ENCODE measurements at regions not wholly inside any gene's neighbourhood (a gene's known extent, or its start where the extent isn't known, plus 50 kb on each side); places are given as distances from the start of the nearest gene placed in this dataset.

DNA sequence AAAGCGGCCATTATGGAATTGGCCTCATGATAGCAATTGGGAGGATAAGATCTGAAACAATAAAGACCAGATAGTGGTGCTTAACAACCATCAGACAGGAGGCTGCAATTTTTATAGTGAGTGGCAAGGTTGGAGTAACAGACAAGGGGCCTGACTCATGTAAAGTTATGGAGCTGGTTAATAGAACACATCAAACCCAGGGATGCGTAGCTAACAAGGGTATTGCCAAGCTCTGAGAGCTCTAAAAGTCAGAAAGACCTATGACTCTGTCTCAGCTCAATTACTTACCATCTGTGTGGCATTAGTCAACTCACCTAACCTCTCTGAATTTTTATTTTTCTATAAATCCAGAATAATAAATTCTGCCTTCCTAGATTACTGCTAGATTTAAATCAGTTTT lies 1731.5 kb upstream of the FLRT2 start:
- H3K27me3 ChIP-seq, result no peaks in the 10 kb centered on the region
- H3K9me3 ChIP-seq (replicated peaks), result no peaks in the 10 kb centered on the region
- H3K4me3 ChIP-seq, result no peak overlapping the region
- peak overlapping the region; percentile 61 for H3K27ac ChIP-seq
- no peak for DNase-seq
- H3K36me3 ChIP-seq, result no peaks in the 10 kb centered on the region
- H3K4me1 ChIP-seq, result peaks cover 17% of the 10 kb centered on the region

DNA sequence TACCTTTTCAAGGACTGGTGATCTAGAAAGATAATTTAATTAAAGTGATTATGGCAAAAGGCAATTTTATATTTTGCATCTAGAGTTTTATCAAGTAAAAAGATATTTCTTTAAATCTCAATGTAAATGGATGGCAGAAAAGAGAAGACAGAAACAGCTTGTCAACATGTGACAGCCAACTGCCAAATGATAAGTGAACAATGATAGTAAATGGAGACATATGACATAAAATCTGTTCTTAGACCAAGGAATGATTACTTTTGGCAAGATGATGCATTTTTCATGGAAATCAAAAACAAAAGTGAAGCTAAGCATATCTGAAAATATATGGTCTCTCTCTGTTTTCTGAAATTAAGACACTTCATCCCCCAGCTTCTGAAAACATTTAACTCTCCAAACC lies 1730.7 kb upstream of the FLRT2 start:
- H3K4me1 ChIP-seq, result peaks cover 17% of the 10 kb centered on the region
- H3K27ac ChIP-seq, result no peak overlapping the region
- no peaks in the 10 kb centered on the region for H3K27me3 ChIP-seq
- no peak for DNase-seq
- no peaks in the 10 kb centered on the region for H3K36me3 ChIP-seq
- H3K4me3 ChIP-seq, result no peak overlapping the region
- no peaks in the 10 kb centered on the region for H3K9me3 ChIP-seq (replicated peaks)

DNA sequence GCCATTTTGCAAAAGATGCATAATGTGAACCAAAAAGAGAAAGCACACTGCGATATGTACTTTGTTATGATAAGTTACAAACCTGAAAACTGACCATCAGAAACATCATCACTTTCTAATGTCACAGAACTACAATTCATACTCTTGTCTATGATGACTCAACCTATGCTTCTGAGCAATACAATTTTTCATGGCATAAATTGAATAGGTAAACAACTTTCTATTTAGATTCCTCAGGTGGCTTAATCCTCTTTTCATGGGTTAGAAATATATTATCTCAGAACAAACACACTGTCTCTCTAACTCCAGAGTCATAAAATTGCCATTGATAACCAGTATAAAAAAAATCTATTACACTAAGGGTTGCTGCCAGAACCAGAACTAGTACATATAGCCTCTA lies 1715.0 kb upstream of the FLRT2 start:
- peaks cover 12% of the 10 kb centered on the region for H3K4me1 ChIP-seq
- no peaks in the 10 kb centered on the region for H3K27me3 ChIP-seq
- no peak overlapping the region for H3K4me3 ChIP-seq
- DNase-seq, result no peak
- no peak overlapping the region for H3K27ac ChIP-seq
- no peaks in the 10 kb centered on the region for H3K36me3 ChIP-seq
- no peaks in the 10 kb centered on the region for H3K9me3 ChIP-seq (replicated peaks)

DNA sequence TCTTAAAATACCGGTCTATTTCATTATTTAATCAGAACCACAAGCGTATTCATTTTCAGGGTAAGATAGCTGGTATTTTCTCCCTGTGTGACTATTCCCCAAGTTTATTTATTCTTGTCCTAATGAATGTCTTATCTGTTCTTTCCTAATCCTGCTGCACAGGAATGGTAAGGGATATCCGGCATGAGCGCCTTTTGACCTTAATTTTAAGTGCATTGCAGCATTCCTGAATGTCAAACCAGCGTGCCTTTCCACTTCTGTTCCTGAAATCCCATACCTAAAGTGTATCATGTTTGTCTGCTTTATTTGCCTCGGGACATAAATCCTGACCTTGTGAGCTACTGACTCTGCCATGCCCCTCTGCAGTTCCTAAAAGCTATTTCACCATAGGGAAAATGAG lies 1713.2 kb upstream of the FLRT2 start:
- Histone ChIP-seq H3K36me3 (no peaks in the 10 kb centered on the region), H3K4me1 (peaks cover 12% of the 10 kb centered on the region), H3K27me3 (no peaks in the 10 kb centered on the region), H3K27ac (peak overlapping the region; percentile 46), H3K4me3 (peak overlapping the region; percentile 25), H3K9me3 (replicated peaks) (no peaks in the 10 kb centered on the region)
- DNase-seq, result peak; percentile 81 to 91

DNA sequence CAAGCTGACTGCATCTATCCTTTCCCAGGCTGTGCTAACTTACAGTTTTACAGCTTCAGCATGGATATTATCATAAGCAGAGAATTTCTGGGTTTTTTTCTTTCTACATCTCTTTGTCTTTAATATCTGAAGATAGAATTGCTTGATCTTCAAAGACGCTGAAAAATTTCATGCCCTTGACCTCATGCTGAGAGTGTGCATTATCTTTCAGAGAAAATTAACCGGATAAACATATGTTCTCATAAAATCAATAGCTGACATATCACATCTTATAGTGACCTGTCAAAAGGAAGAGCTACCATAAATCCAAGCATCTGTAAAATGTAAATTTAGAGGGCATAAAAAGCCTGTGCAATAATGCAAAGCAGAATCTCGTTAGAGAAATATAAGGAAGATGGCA lies 1704.1 kb upstream of the FLRT2 start:
- Histone ChIP-seq H3K9me3 (replicated peaks) (no peaks in the 10 kb centered on the region), H3K4me3 (no peak overlapping the region), H3K4me1 (peaks cover 28% of the 10 kb centered on the region), H3K27me3 (no peaks in the 10 kb centered on the region), H3K36me3 (no peaks in the 10 kb centered on the region), H3K27ac (peak overlapping the region; percentile 57)
- no peak for DNase-seq

DNA sequence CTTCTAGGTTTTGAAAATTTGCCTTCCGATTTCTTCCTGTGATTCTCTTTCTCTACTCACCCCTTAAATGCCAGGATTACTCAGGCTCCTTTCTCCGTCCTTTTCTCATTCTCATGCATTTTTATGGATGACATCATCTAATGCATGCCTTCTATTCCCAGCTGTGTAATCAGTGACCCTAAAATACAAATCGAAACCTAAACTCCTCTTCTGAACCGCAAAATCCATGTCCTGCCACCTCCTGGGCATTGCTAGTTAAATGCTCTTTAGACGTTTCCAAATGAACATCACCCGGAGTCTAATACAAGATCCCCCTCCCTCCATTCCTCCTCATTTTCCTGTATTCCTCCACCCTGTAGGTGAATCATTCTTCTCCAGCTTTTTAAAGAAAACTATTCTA lies 1703.1 kb upstream of the FLRT2 start:
- no peaks in the 10 kb centered on the region for H3K9me3 ChIP-seq (replicated peaks)
- DNase-seq, result peak; percentile 31 to 74
- H3K27ac ChIP-seq, result peak overlapping the region; percentile 57
- H3K4me3 ChIP-seq, result peak overlapping the region; percentile 31
- no peaks in the 10 kb centered on the region for H3K27me3 ChIP-seq
- no peaks in the 10 kb centered on the region for H3K36me3 ChIP-seq
- peaks cover 28% of the 10 kb centered on the region for H3K4me1 ChIP-seq

DNA sequence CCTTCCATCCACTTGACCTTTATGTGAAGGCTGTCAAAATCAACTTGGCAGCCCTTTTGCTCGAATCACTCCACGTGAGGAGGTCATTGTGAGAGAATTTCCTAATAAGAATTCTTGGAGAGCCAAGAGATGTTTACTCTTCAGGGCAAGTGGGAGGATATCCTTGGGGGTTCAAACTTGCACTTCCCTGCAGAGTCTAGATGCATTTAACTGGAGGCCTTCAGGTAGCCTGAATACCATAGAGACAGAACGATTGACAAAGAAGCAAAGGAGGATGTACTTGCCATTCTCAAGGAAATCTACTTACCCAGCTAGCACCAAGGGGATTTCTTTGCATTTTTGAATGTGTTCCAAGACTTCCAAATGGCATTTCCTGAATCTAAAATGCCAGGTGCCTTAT lies 1702.6 kb upstream of the FLRT2 start:
- peak; percentile 2 to 27 for DNase-seq
- peak overlapping the region; percentile 57 for H3K27ac ChIP-seq
- H3K36me3 ChIP-seq, result no peaks in the 10 kb centered on the region
- H3K4me3 ChIP-seq, result peak overlapping the region; percentile 31
- no peaks in the 10 kb centered on the region for H3K27me3 ChIP-seq
- no peaks in the 10 kb centered on the region for H3K9me3 ChIP-seq (replicated peaks)
- peaks cover 28% of the 10 kb centered on the region for H3K4me1 ChIP-seq

DNA sequence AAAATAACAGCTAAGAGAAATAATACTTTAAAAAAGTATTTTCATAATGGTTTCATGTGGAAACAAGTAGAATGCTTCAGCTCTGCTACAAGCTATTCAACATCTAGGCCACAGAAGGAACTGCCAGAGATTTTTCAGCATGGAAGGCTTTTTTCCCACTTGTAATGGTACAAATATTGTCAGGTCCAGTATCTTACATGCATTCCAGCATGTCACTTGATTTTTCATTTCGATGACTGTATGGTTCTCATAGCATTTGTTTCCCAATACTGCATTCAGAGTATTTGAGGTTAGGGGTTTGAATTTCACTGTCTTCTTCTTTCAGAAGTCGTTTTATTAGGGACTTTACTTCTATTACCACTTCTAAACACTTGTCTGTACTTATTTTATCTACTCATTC lies 1701.5 kb upstream of the FLRT2 start:
- H3K27me3 ChIP-seq, result no peaks in the 10 kb centered on the region
- no peaks in the 10 kb centered on the region for H3K9me3 ChIP-seq (replicated peaks)
- H3K4me3 ChIP-seq, result no peak overlapping the region
- H3K4me1 ChIP-seq, result peaks cover 25% of the 10 kb centered on the region
- no peak for DNase-seq
- no peaks in the 10 kb centered on the region for H3K36me3 ChIP-seq
- H3K27ac ChIP-seq, result no peak overlapping the region; the same call in 1 of the 2 replicates

DNA sequence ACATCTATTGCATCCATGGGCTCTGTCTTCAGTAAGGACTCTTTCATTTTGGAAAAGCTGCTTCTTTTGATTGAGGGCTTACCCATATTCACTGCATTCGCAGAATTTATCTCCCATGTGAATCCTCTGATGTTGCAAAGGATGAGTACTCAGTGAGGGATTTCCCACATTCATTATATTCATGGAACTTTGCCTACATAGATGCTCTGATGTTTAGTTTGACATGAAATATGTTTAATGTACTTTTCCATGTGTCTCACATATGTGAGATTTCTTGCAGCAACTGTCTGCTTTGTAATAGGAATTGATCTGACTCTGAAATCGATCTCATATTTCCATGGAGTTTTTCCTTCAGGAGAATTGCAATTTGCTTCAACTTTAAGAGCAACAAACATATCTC lies 1699.6 kb upstream of the FLRT2 start:
- H3K4me1 ChIP-seq, result peaks cover 25% of the 10 kb centered on the region
- no peaks in the 10 kb centered on the region for H3K36me3 ChIP-seq
- no peak for DNase-seq
- no peaks in the 10 kb centered on the region for H3K27me3 ChIP-seq
- no peak overlapping the region for H3K4me3 ChIP-seq
- H3K9me3 ChIP-seq (replicated peaks), result no peaks in the 10 kb centered on the region
- H3K27ac ChIP-seq, result no peak overlapping the region

DNA sequence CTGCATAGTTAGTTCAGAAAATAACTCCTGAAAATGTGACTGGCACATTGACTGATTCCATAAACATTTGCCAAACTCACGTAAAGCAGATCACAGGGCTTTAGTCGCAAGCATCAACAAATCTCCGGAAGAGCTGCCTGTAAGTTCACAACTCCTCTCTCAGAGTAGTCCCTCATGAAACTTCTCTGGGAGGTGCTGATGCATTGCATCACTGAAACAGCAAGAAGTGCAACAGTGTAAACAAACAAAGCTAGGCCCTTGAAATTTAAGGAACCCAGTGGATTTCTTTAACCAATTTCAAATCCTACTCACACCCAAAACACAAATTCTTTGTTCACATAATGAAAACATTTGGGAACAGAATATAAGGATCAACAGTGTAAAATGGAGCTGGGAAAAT lies 1691.7 kb upstream of the FLRT2 start:
- H3K27me3 ChIP-seq, result no peaks in the 10 kb centered on the region
- no peaks in the 10 kb centered on the region for H3K36me3 ChIP-seq
- H3K4me1 ChIP-seq, result no peaks in the 10 kb centered on the region
- no peak for DNase-seq
- no peaks in the 10 kb centered on the region for H3K9me3 ChIP-seq (replicated peaks)
- no peak overlapping the region for H3K27ac ChIP-seq
- H3K4me3 ChIP-seq, result no peak overlapping the region

DNA sequence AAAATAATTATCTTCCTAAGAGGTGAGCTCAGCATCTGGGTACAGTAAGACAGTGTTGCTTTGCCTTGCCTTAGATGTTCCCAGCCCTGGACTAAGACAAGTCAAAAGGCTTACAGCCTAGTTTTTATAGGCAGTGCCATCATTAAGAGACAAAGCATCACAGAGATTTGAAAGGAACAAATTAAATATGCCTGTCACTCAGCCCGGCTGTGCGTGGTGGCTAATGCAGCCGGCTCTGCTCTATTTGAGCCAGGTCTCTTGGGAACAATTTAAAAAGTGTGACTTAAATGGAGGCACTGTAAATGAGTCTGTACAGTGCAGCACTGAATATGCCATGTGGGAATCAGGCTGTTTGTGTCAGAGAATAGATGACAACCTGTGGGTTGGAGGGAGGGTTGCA lies 1687.4 kb upstream of the FLRT2 start:
- no peaks in the 10 kb centered on the region for H3K27me3 ChIP-seq
- H3K27ac ChIP-seq, result no peak overlapping the region
- no peak for DNase-seq
- no peaks in the 10 kb centered on the region for H3K9me3 ChIP-seq (replicated peaks)
- no peaks in the 10 kb centered on the region for H3K4me1 ChIP-seq
- H3K36me3 ChIP-seq, result no peaks in the 10 kb centered on the region
- H3K4me3 ChIP-seq, result no peak overlapping the region

DNA sequence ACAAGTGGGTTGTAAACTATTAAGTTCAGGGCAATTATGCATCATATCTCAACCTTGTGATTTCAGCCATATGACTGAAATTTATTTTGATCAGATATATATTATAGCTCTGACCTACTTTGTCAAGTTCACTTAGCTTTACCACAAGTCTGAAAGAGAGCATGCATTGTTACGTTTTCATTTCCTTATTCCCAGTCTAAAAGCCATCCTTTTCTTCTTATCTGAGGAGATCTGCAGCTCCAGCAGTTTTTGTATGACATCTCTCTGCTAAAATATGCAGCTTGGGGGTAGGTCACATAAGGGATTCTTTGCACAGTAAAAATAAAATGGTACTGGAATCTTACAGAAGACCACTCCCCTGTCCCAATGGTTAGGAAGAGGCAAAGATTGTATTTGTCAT lies 1682.8 kb upstream of the FLRT2 start:
- Histone ChIP-seq H3K36me3 (no peaks in the 10 kb centered on the region), H3K4me1 (no peaks in the 10 kb centered on the region), H3K4me3 (no peak overlapping the region), H3K27me3 (no peaks in the 10 kb centered on the region), H3K9me3 (replicated peaks) (no peaks in the 10 kb centered on the region), H3K27ac (no peak overlapping the region)
- DNase-seq, result no peak

DNA sequence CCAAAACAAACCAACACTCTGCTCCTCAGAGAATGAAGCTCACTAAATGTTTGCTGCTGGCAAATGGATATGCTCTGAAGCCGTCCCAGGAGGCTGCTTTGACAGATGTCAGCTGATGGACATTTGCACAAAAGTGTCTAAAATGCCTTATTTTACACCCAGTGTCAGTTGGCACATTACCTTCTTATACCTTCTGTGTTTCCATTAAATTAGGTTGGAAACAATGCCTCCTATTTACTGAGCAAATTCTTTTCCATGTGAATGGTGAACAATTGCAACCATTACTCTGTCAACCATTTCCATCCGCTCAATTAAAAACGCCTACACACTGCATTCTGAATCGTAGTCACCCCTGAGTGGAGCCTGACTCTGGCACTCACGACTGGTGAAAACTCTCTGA lies 1679.9 kb upstream of the FLRT2 start:
- DNase-seq, result no peak
- Histone ChIP-seq H3K36me3 (no peaks in the 10 kb centered on the region), H3K9me3 (replicated peaks) (no peaks in the 10 kb centered on the region), H3K27ac (no peak overlapping the region), H3K27me3 (no peaks in the 10 kb centered on the region), H3K4me1 (no peaks in the 10 kb centered on the region), H3K4me3 (no peak overlapping the region)

DNA sequence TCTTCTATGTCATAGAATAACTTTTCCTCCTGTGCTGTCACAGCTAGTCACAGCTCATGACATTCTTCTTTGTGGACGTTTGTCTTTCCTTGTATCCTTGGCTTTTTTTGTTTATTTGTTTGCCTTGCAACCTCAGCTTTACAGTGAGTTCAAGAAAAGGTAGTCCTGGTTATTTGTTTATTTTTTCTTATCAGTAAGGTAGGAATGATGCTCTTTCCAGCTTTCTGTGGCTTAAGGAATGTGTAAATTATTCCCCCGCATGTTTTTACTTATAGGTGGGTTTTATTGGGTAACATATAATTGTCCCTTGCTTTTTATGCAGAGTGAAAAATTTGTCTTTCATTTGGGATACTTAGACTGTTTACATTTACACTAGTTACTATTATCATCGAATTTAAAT lies 1673.6 kb upstream of the FLRT2 start:
- Histone ChIP-seq H3K36me3 (no peaks in the 10 kb centered on the region), H3K27me3 (no peaks in the 10 kb centered on the region), H3K9me3 (replicated peaks) (no peaks in the 10 kb centered on the region), H3K27ac (no peak overlapping the region), H3K4me1 (no peaks in the 10 kb centered on the region), H3K4me3 (no peak overlapping the region)
- DNase-seq, result no peak

DNA sequence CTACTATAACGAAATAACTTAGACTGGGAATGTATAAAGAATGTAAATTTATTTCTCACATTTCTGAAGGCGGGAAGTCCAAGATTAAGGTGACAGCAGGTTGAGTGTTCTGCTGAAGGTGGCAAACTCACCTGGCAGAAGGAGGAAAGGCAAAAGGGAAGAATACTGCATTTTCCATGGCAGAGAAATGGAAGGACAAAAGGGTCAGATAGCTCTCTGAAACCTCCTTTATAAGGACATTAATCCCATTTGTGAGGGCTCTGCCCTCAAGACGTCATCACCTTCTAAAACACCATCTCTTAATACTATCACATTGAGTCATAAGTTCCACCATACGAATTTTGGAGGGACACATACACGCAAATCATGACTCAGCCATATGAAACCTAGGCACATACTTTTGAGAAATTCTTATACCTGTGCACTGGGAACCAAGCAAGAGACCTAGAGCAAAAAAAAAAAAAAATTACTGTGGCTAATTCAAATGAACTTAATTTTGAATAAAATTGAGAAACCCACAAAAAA lies 1669.3 kb upstream of the FLRT2 start:
- no peak for DNase-seq
- Histone ChIP-seq H3K4me1 (no peaks in the 10 kb centered on the region), H3K9me3 (replicated peaks) (no peaks in the 10 kb centered on the region), H3K4me3 (no peak overlapping the region), H3K36me3 (no peaks in the 10 kb centered on the region), H3K27me3 (no peaks in the 10 kb centered on the region), H3K27ac (no peak overlapping the region)

DNA sequence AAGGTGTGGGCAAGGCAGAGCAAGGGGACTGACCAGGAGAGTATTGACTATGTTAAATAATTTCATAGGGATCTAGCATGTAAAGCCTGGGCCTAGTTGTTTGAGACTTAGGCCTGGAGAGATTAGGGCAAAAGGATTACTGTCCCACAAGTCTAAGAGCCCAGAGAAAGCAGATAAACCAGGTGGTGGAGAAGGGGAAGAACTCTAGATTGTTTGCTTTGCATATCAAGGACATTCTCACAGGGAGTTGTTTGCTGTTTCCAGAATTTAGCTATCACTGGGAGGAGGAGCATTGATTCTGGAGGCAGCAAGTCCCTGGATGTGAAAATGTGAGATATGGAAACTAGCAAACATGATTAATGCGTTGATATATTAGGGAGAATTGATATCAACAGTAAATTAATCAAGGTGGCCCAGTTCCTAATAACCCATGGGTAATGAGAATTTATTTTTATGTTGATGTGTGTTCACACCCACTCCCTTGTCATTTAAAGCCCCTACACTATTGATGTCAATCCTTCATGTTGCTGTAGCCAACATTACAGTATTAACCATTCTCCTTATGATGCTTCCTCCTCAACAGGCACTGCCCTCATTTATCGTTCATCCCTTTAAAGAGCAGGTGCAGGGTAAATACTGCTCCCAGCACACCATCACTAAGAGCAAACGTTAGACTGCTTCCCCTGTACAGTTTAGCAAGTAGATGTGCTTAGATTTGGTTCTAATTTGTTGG lies 1666.7 kb upstream of the FLRT2 start:
- Histone ChIP-seq H3K27ac (no peak overlapping the region), H3K4me3 (no peak overlapping the region), H3K9me3 (replicated peaks) (no peaks in the 10 kb centered on the region), H3K4me1 (peaks cover 10% of the 10 kb centered on the region), H3K36me3 (no peaks in the 10 kb centered on the region), H3K27me3 (no peaks in the 10 kb centered on the region)
- DNase-seq, result no peak
